ENCODE measurements at regions not wholly inside any gene's neighbourhood (a gene's known extent, or its start where the extent isn't known, plus 50 kb on each side); places are given as distances from the start of the nearest gene placed in this dataset.

- Histone ChIP-seq H3K9ac (ENCODE audit: low read length) (no peak overlapping the region), H3K9me3 (ENCODE audit: control extremely low read depth in 1 of 3, control insufficient read depth in 2 of 3, insufficient read depth in 1 of 3, low read length in 2 of 3) (no peaks in the 10 kb centered on the region), H3K27ac (ENCODE audit: low read length in 2 of 2) (no peak overlapping the region), H3K4me2 (replicated peaks; ENCODE audit: low read depth, low read length, poor library complexity, severe bottlenecking) (no peak overlapping the region), H3K27me3 (replicated peaks in 1 of 4; ENCODE audit: control extremely low read depth in 1 of 4, control insufficient read depth in 3 of 4, insufficient read depth in 4 of 4, low read length in 3 of 4) (no peaks in the 10 kb centered on the region), H4K20me1 (ENCODE audit: control insufficient read depth, insufficient read depth, low read length, poor library complexity, severe bottlenecking) (no peaks in the 10 kb centered on the region), H3K4me3 (ENCODE audit: control extremely low read depth in 1 of 5, extremely low read depth in 1 of 5, insufficient read depth in 1 of 5, low read depth in 2 of 5, low read length in 4 of 5) (no peak overlapping the region), H3K36me3 (replicated peaks in 1 of 2; ENCODE audit: control extremely low read depth in 1 of 2, control insufficient read depth in 1 of 2, extremely low read depth in 1 of 2, insufficient read depth in 2 of 2, low read length in 1 of 2) (no peaks in the 10 kb centered on the region), H3K79me2 (ENCODE audit: control insufficient read depth, insufficient read depth, low read length) (no peaks in the 10 kb centered on the region), H3K4me1 (ENCODE audit: control insufficient read depth in 2 of 2, insufficient read depth in 2 of 2, low read length in 2 of 2) (no peaks in the 10 kb centered on the region), H2AFZ (ENCODE audit: insufficient read depth, low read depth, low read length, poor library complexity, severe bottlenecking) (no peak overlapping the region)
- intact Hi-C loops (cut with micrococcal nuclease), result no loop called here
- Mint-ChIP-seq H3K27ac (no peak overlapping the region), H3K4me1 (no peaks in the 10 kb centered on the region), H3K27me3 (peaks cover 3% of the 10 kb centered on the region), H3K4me3 (no peak overlapping the region), H3K9me3 (ENCODE audit: insufficient read depth) (no peaks in the 10 kb centered on the region)
- CTCF ChIA-PET, result no interaction called here
- TF ChIP-seq EZH2 (IDR thresholded peaks at IDR 0.05; ENCODE audit: borderline replicate concordance, insufficient read depth, low read depth, low read length, poor library complexity, severe bottlenecking) (no peak), CTCF (IDR thresholded peaks at IDR 0.05) (no peak)
- POLR2A ChIA-PET, result no interaction called here
- ATAC-seq (ENCODE audit: low read depth) (no peak), DNase-seq (no peak)
- WGBS (ENCODE audit: insufficient coverage), result 52% methylated on average over 2 of the region's 4 CpGs
Measured at GRCh38 chr1:63223426-63223825, 98.9 kb upstream of the FOXD3 start.

GRCh38 chr1:63230722-63231121 is 91.6 kb upstream of the FOXD3 start:
- CTCF ChIA-PET, result no interaction called here
- H3K27me3 ChIP-seq (replicated peaks in 1 of 4; ENCODE audit: control extremely low read depth in 1 of 4, control insufficient read depth in 3 of 4, insufficient read depth in 4 of 4, low read length in 3 of 4), result no peaks in the 10 kb centered on the region
- ATAC-seq (ENCODE audit: low read depth) (no peak), DNase-seq (no peak)
- H3K4me3 Mint-ChIP-seq, result no peak overlapping the region
- H3K4me1 ChIP-seq (ENCODE audit: control insufficient read depth in 2 of 2, insufficient read depth in 2 of 2, low read length in 2 of 2), result no peaks in the 10 kb centered on the region
- H3K9me3 Mint-ChIP-seq (ENCODE audit: insufficient read depth), result no peaks in the 10 kb centered on the region
- POLR2A ChIA-PET, result no interaction called here
- no peaks in the 10 kb centered on the region for H3K79me2 ChIP-seq (ENCODE audit: control insufficient read depth, insufficient read depth, low read length)
- H3K4me2 ChIP-seq (replicated peaks; ENCODE audit: low read depth, low read length, poor library complexity, severe bottlenecking), result no peak overlapping the region
- H3K4me1 Mint-ChIP-seq, result no peaks in the 10 kb centered on the region
- H3K9me3 ChIP-seq (ENCODE audit: control extremely low read depth in 1 of 3, control insufficient read depth in 2 of 3, insufficient read depth in 1 of 3, low read length in 2 of 3), result no peaks in the 10 kb centered on the region
- H4K20me1 ChIP-seq (ENCODE audit: control insufficient read depth, insufficient read depth, low read length, poor library complexity, severe bottlenecking), result no peaks in the 10 kb centered on the region
- no peak overlapping the region for H3K27ac ChIP-seq (ENCODE audit: low read length in 2 of 2)
- TF ChIP-seq EZH2 (IDR thresholded peaks at IDR 0.05; ENCODE audit: borderline replicate concordance, insufficient read depth, low read depth, low read length, poor library complexity, severe bottlenecking) (no peak), CTCF (IDR thresholded peaks at IDR 0.05) (no peak)
- no peaks in the 10 kb centered on the region for H3K36me3 ChIP-seq (replicated peaks in 1 of 2; ENCODE audit: control extremely low read depth in 1 of 2, control insufficient read depth in 1 of 2, extremely low read depth in 1 of 2, insufficient read depth in 2 of 2, low read length in 1 of 2)
- H3K27ac Mint-ChIP-seq, result no peak overlapping the region
- WGBS (ENCODE audit: insufficient coverage), result no CpG with 5 or more reads among the region's 3 CpGs
- no peak overlapping the region for H3K9ac ChIP-seq (ENCODE audit: low read length)
- H3K4me3 ChIP-seq (ENCODE audit: control extremely low read depth in 1 of 5, extremely low read depth in 1 of 5, insufficient read depth in 1 of 5, low read depth in 2 of 5, low read length in 4 of 5), result no peak overlapping the region
- H3K27me3 Mint-ChIP-seq, result peaks cover 3% of the 10 kb centered on the region
- intact Hi-C loops (cut with micrococcal nuclease), result no loop called here
- H2AFZ ChIP-seq (ENCODE audit: insufficient read depth, low read depth, low read length, poor library complexity, severe bottlenecking), result no peak overlapping the region

Measured in B cell (primary cell).